Heart left ventricle (tissue), 16 donors: ENCODE measurements at regions not wholly inside any gene's neighbourhood (a gene's known extent, or its start where the extent isn't known, plus 50 kb on each side); places are given as distances from the start of the nearest gene placed in this dataset.

ENCODE experiments used
- ATAC-seq, 4 donors: fragments of 200-7000 bp; cut with Tn5 transposase; one replicate each; pipeline ENCODE4 v1.9.1; 2020 to 2022; ENCODE audit warnings: moderate library complexity in 4 of 4, mild to moderate bottlenecking in 3 of 4, moderate number of reproducible peaks in 1 of 4
- DNase-seq, 5 donors: peaks; one replicate each; pipeline ENCODE4 v3.0.0-alpha.2; 2020
- H3K27ac ChIP-seq, 12 donors: fragments of 200-600 bp; sonication (generic) in 4 of 12; one replicate each; pipeline versions ENCODE4 v1.5.0 to v1.8.0; 2016 to 2022; ENCODE audit warnings: mild to moderate bottlenecking in 2 of 12
- H3K27me3 ChIP-seq, 9 donors: fragments of 200-600 bp; sonication (generic) in 2 of 9; one replicate each; pipeline versions ENCODE4 v1.5.1 to v1.8.0; 2016 to 2022; ENCODE audit warnings: mild to moderate bottlenecking in 3 of 9
- H3K36me3 ChIP-seq, 9 donors: fragments of 200-600 bp; sonication (generic) in 2 of 9; one replicate each; pipeline versions ENCODE4 v1.5.0 to v1.8.0; 2018 to 2022; ENCODE audit warnings: mild to moderate bottlenecking in 2 of 9
- H3K4me1 ChIP-seq, 12 donors: fragments of 200-600 bp; sonication (generic) in 4 of 12; one replicate each; pipeline versions ENCODE4 v1.5.0 to v1.8.0; 2016 to 2022; ENCODE audit warnings: mild to moderate bottlenecking in 3 of 12
- H3K4me3 ChIP-seq, 12 donors: fragments of 200-600 bp; sonication (generic) in 4 of 12; one replicate each; pipeline versions ENCODE4 v1.5.0 to v1.8.0; 2017 to 2022; ENCODE audit warnings: mild to moderate bottlenecking in 9 of 12, moderate library complexity in 4 of 12
- H3K9me3 ChIP-seq, 12 donors: fragments of 200-600 bp; sonication (generic) in 4 of 12; one replicate each; pipeline versions ENCODE4 v1.5.0 to v1.8.0; 2016 to 2022; ENCODE audit warnings: mild to moderate bottlenecking in 1 of 12
- CTCF ChIP-seq, 12 donors: fragments of 200-600 bp; sonication (generic) in 4 of 12; IDR thresholded peaks; one replicate each; pipeline versions ENCODE4 v1.5.0 to v1.8.0; 2018 to 2022; ENCODE audit warnings: antibody characterized with exemption in 12 of 12, mild to moderate bottlenecking in 5 of 12
- POLR2A ChIP-seq, 2 donors: fragments of 450-650 bp; IDR thresholded peaks; one replicate each; pipeline ENCODE4 v1.6.1; 2017; ENCODE audit warnings: antibody characterized with exemption in 2 of 2, mild to moderate bottlenecking in 2 of 2, moderate library complexity in 2 of 2
- WGBS, 4 donors: extraction: QIAGEN DNeasy Blood & Tissue Kit in 2 of 4; methylation state at CpG; one replicate each; pipeline versions ENCODE4 v1.1.5 to v1.1.7; 2013 to 2018; 5-methylcytosine and 5-hydroxymethylcytosine counted together
- intact Hi-C, 10 donors: fragments of 100-400 bp; cut with DNase I; formaldehyde crosslinking; loops; one replicate each; pipeline versions ENCODE4 v1.11.1 to v1.14.2; 2022
- donor health status: ischemic (EF 13 %, LVEDD 7.1; RV severe dilation, severe dysfunction).
- donor health status: healthy with polysubstance abuse.
- donor health status: DM: no; HTN: yes; CAD: no.
- donor health status: DM: no; HTN: no; CAD: no.
- donor health status: ischemic (EF 25% LVEDD 6.9; RV normal size, moderate dysfunction).
- donor health status: ischemic (EF 25% LVEDD 5.7; RV mildly dilated, moderate dysfunction).
- donor health status: healthy.
- donor health status: DM: yes; HTN: yes; CAD: no.
- donor health status: ischemic (EF 35%, LVEDD 5.7; RV mildly dilated, moderate dysfunction).
- donor health status: nonischemic (EF 11% LVEDD 7.7; RV severe dilation, severe dysfunction).
- donor health status: DM: yes; HTN: yes; CAD: no.
- donor health status: PGD.
- donor health status: ischemic (EF 29% LVEDD 5.4; RV normal size, mild dysfunction).
- donor health status: nonischemic (EF 23%, LVEDD 6.1; RV moderate dilation, normal function).

GRCh38 chr18:57915248-57915647, 112.1 kb upstream of the ATP8B1 start:
- ATAC-seq (no peak), DNase-seq (no peak)
- peak overlapping the region in 3 of 12 donors; percentile 23 to 60 (median 25) for H3K27ac ChIP-seq
- no peak for TF ChIP-seq CTCF (IDR thresholded peaks at IDR 0.05)
- no peak for TF ChIP-seq POLR2A (IDR thresholded peaks at IDR 0.05)
- H3K9me3 ChIP-seq: no peaks in the 10 kb centered on the region
- intact Hi-C loops: no loop called here
- 65 to 82% (median 73%) methylated on average over 2 of the region's 2 CpGs for WGBS, 4 donors
- H3K4me3 ChIP-seq: no peak overlapping the region
- H3K36me3 ChIP-seq: no peaks in the 10 kb centered on the region
- peaks cover 0 to 10% (median 3%) of the 10 kb centered on the region in 12 donors for H3K4me1 ChIP-seq
- H3K27me3 ChIP-seq: no peaks in the 10 kb centered on the region

GRCh38 chr18:57913686-57914085, 110.6 kb upstream of the ATP8B1 start:
- TF ChIP-seq POLR2A (IDR thresholded peaks at IDR 0.05) (no peak), CTCF (IDR thresholded peaks at IDR 0.05) (no peak)
- H3K4me1 ChIP-seq: peaks cover 0 to 10% (median 3%) of the 10 kb centered on the region in 12 donors
- H3K4me3 ChIP-seq: no peak overlapping the region
- H3K9me3 ChIP-seq: no peaks in the 10 kb centered on the region
- no peaks in the 10 kb centered on the region for H3K27me3 ChIP-seq
- intact Hi-C loops: no loop called here
- WGBS, 4 donors: 84 to 87% (median 86%) methylated on average over 5 of the region's 5 CpGs
- no peak overlapping the region for H3K27ac ChIP-seq
- ATAC-seq: no peak
- DNase-seq: no peak
- no peaks in the 10 kb centered on the region for H3K36me3 ChIP-seq

- Histone ChIP-seq H3K4me1 (peaks cover 0 to 2% (median under 1%) of the 10 kb centered on the region in 12 donors), H3K4me3 (no peak overlapping the region), H3K27me3 (peaks cover 0 to 2% (median 0%) of the 10 kb centered on the region in 9 donors), H3K27ac (no peak overlapping the region), H3K9me3 (no peaks in the 10 kb centered on the region), H3K36me3 (no peaks in the 10 kb centered on the region)
- TF ChIP-seq POLR2A (IDR thresholded peaks at IDR 0.05): no peak
- TF ChIP-seq CTCF (IDR thresholded peaks at IDR 0.05): peak in 2 of 12 donors; percentile 6 to 8
- intact Hi-C loops: no loop called here
- no peak for DNase-seq
- no peak for ATAC-seq
- WGBS, 4 donors: 80 to 86% (median 84%) methylated on average over 7 of the region's 7 CpGs
Observed at GRCh38 chr18:57910817-57911216, 107.7 kb upstream of the ATP8B1 start.

GRCh38 chr18:57910134-57910533, 107.0 kb upstream of the ATP8B1 start:
- no peaks in the 10 kb centered on the region for H3K36me3 ChIP-seq
- no peak overlapping the region for H3K4me3 ChIP-seq
- H3K27ac ChIP-seq: no peak overlapping the region
- H3K4me1 ChIP-seq: no peaks in the 10 kb centered on the region
- peak in 2 of 4 donors; percentile 27 to 34 for ATAC-seq
- WGBS, 4 donors: 65 to 81% (median 74%) methylated on average over 2 of the region's 2 CpGs
- intact Hi-C loops: no loop called here
- TF ChIP-seq CTCF (IDR thresholded peaks at IDR 0.05) (no peak), POLR2A (IDR thresholded peaks at IDR 0.05) (no peak)
- H3K9me3 ChIP-seq: no peaks in the 10 kb centered on the region
- peaks cover 0 to 2% (median 0%) of the 10 kb centered on the region in 9 donors for H3K27me3 ChIP-seq
- DNase-seq: no peak
